Activated CD8-positive, alpha-beta T cell treated with anti-CD3 and anti-CD28 coated beads for 36 hours (primary cell): ENCODE measurements at regions not wholly inside any gene's neighbourhood (a gene's known extent, or its start where the extent isn't known, plus 50 kb on each side); places are given as distances from the start of the nearest gene placed in this dataset.

Experiments
- ATAC-seq: fragments of 200-7000 bp; cut with Tn5 transposase; one replicate; pipeline ENCODE4 v1.10.0; 2021; ENCODE audit warnings: mild to moderate bottlenecking, moderate library complexity
- CTCF ChIA-PET: fragments of 350-600 bp; sonication (Branson Sonifier 250); formaldehyde crosslinking; loops from one replicate; lab custom pipeline; 2021; ENCODE audit warnings: antibody characterized with exemption; lab: Charles Lee
- POLR2A ChIA-PET: fragments of 350-600 bp; sonication (Branson Sonifier 250); formaldehyde crosslinking; loops from one replicate; lab custom pipeline; 2021; ENCODE audit warnings: antibody characterized with exemption; lab: Charles Lee
- DNase-seq: peaks from one replicate; pipeline ENCODE4 v3.0.0-alpha.2; 2020
- H3K27ac Mint-ChIP-seq: one replicate; pipeline ENCODE4 v1.8.0; 2021; ENCODE audit warnings: mild to moderate bottlenecking, mixed read lengths
- H3K27me3 Mint-ChIP-seq: one replicate; pipeline ENCODE4 v1.8.0; 2021; ENCODE audit warnings: mixed read lengths
- H3K36me3 Mint-ChIP-seq: one replicate; pipeline ENCODE4 v1.8.0; 2021; ENCODE audit warnings: low read depth, mixed read lengths
- H3K4me1 Mint-ChIP-seq: one replicate; pipeline ENCODE4 v1.8.0; 2021; ENCODE audit warnings: low read depth, mixed read lengths
- H3K4me3 Mint-ChIP-seq: one replicate; pipeline ENCODE4 v1.8.0; 2021; ENCODE audit warnings: mild to moderate bottlenecking, moderate library complexity, mixed read lengths
- H3K9me3 Mint-ChIP-seq: one replicate; pipeline ENCODE4 v1.8.0; 2021; ENCODE audit warnings: mixed read lengths
- CTCF ChIP-seq: fragments of 200-600 bp; IDR thresholded peaks from one replicate; pipeline ENCODE4 v1.8.0; 2022; ENCODE audit warnings: antibody characterized with exemption, mild to moderate bottlenecking
- intact Hi-C: fragments of 100-400 bp; cut with micrococcal nuclease; formaldehyde crosslinking; loops from one replicate; pipeline ENCODE4 v1.10.0; 2022

- TF ChIP-seq CTCF = no peak
- CTCF ChIA-PET = interaction anchor here (1.8 kb wide), 1 partner anchor 8 kb away, joined by 4 read pairs; no protein-coding TSS in a partner anchor
- Mint-ChIP-seq H3K9me3 (no peaks in the 10 kb centered on the region), H3K4me1 (peaks cover 12% of the 10 kb centered on the region), H3K27ac (no peak overlapping the region), H3K27me3 (no peaks in the 10 kb centered on the region), H3K36me3 (no peaks in the 10 kb centered on the region), H3K4me3 (no peak overlapping the region)
- DNase-seq (no peak), ATAC-seq (peak; percentile 61)
- POLR2A ChIA-PET = no interaction called here
- intact Hi-C loops = no loop called here
Observed at GRCh38 chr12:89072294-89073026, 279.8 kb downstream of the DUSP6 start.

- Mint-ChIP-seq H3K27me3 (peaks cover 3% of the 10 kb centered on the region), H3K4me3 (no peak overlapping the region), H3K4me1 (peaks cover 17% of the 10 kb centered on the region), H3K36me3 (no peaks in the 10 kb centered on the region), H3K27ac (no peak overlapping the region), H3K9me3 (no peaks in the 10 kb centered on the region)
- intact Hi-C loops = no loop called here
- ATAC-seq (peak; percentile 34), DNase-seq (no peak)
- POLR2A ChIA-PET = no interaction called here
- TF ChIP-seq CTCF = no peak
- CTCF ChIA-PET = interaction anchor here (0.5 to 1.8 kb wide), 2 partner anchors 9 to 86 kb away, joined by 3 to 4 read pairs; no protein-coding TSS in a partner anchor
Observed at GRCh38 chr12:89070603-89071002, 281.7 kb downstream of the DUSP6 start.

- Mint-ChIP-seq H3K9me3 (no peaks in the 10 kb centered on the region), H3K4me1 (peaks cover 23% of the 10 kb centered on the region), H3K4me3 (no peak overlapping the region), H3K36me3 (no peaks in the 10 kb centered on the region), H3K27me3 (peaks cover 5% of the 10 kb centered on the region), H3K27ac (no peak overlapping the region)
- no peak for ATAC-seq
- no peak for TF ChIP-seq CTCF
- POLR2A ChIA-PET = interaction anchor here (0.9 kb wide), 1 partner anchor 282 kb away, joined by 3 read pairs; no protein-coding TSS in a partner anchor
- no peak for DNase-seq
- CTCF ChIA-PET = no interaction called here
- intact Hi-C loops = no loop called here
Observed at GRCh38 chr12:89069431-89069830, 282.9 kb downstream of the DUSP6 start.

- no peaks in the 10 kb centered on the region for H3K9me3 Mint-ChIP-seq
- ChIA-PET CTCF (no interaction called here), POLR2A (no interaction called here)
- intact Hi-C loops = no loop called here
- ATAC-seq (no peak), DNase-seq (no peak)
- no peak overlapping the region for H3K4me3 Mint-ChIP-seq
- H3K36me3 Mint-ChIP-seq = no peaks in the 10 kb centered on the region
- H3K4me1 Mint-ChIP-seq = peaks cover 24% of the 10 kb centered on the region
- no peak for TF ChIP-seq CTCF
- H3K27me3 Mint-ChIP-seq = peaks cover 9% of the 10 kb centered on the region
- H3K27ac Mint-ChIP-seq = no peak overlapping the region
Observed at GRCh38 chr12:89067421-89068187, 284.7 kb downstream of the DUSP6 start.

- H3K36me3 Mint-ChIP-seq = no peaks in the 10 kb centered on the region
- DNase-seq (peak; percentile 26), ATAC-seq (peak; percentile 92)
- H3K9me3 Mint-ChIP-seq = no peaks in the 10 kb centered on the region
- ChIA-PET CTCF (interaction anchor here (0.8 to 2.6 kb wide), 5 partner anchors 14 to 397 kb away, joined by 3 to 9 read pairs (median 4); no protein-coding TSS in a partner anchor), POLR2A (interaction anchor here (0.6 kb wide), 1 partner anchor 392 kb away, joined by 3 read pairs; no protein-coding TSS in a partner anchor)
- no peak overlapping the region for H3K4me3 Mint-ChIP-seq
- H3K4me1 Mint-ChIP-seq = peaks cover 19% of the 10 kb centered on the region
- no peak for TF ChIP-seq CTCF
- H3K27ac Mint-ChIP-seq = no peak overlapping the region
- H3K27me3 Mint-ChIP-seq = peaks cover 11% of the 10 kb centered on the region
- intact Hi-C loops = no loop called here
Observed at GRCh38 chr12:89064780-89065179, 287.5 kb downstream of the DUSP6 start.
